Gastroesophageal sphincter (tissue), 3 donors: ENCODE measurements at regions not wholly inside any gene's neighbourhood (a gene's known extent, or its start where the extent isn't known, plus 50 kb on each side); places are given as distances from the start of the nearest gene placed in this dataset.

Experiments used
- EP300 ChIP-seq: sonication (generic); formaldehyde crosslinking; IDR thresholded peaks from one replicate; pipeline ENCODE4 v1.6.1; 2017; ENCODE audit warnings: antibody characterized with exemption, mild to moderate bottlenecking
- POLR2A ChIP-seq, 2 donors: fragments of 450-650 bp; IDR thresholded peaks; one replicate each; pipeline ENCODE4 v1.6.1; 2017; ENCODE audit warnings: antibody characterized with exemption in 2 of 2, mild to moderate bottlenecking in 2 of 2, moderate library complexity in 1 of 2
- POLR2AphosphoS5 ChIP-seq: sonication (generic); formaldehyde crosslinking; IDR thresholded peaks from one replicate; pipeline ENCODE4 v1.6.1; 2017; ENCODE audit warnings: antibody characterized with exemption
- TF ChIP-seq, protein P1 (sequence below), 4 experiments: fragments of 200-600 bp in 2 of 4; fragments of 450-650 bp in 2 of 4; sonication (generic) in 1 of 4; IDR thresholded peaks; one replicate each; pipeline ENCODE4 v1.5.1; 2017 to 2019; ENCODE audit warnings: antibody characterized with exemption in 4 of 4, mild to moderate bottlenecking in 2 of 4, moderate library complexity in 2 of 4

DNA sequence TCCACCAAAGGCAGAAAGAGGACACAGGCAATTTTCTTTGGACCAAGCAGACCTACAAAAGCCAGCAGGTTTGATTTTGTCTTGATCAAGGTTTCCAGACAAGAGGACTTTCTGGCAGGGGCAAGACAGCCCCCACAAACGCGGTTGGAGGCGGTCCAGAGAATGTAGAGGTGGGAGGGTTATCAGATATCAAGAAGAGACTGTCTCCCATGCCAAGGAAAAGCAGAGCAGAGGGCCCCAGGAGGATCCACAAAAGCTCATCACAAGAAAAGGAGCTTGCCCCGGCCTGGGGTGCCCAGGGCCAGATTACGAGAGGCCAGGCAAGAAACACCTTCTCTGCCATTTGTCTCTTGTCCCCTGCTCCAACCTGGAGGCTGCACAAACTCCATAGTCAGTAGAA, 538.9 kb downstream of the BNC2 start:
- TF ChIP-seq, protein P1, sequence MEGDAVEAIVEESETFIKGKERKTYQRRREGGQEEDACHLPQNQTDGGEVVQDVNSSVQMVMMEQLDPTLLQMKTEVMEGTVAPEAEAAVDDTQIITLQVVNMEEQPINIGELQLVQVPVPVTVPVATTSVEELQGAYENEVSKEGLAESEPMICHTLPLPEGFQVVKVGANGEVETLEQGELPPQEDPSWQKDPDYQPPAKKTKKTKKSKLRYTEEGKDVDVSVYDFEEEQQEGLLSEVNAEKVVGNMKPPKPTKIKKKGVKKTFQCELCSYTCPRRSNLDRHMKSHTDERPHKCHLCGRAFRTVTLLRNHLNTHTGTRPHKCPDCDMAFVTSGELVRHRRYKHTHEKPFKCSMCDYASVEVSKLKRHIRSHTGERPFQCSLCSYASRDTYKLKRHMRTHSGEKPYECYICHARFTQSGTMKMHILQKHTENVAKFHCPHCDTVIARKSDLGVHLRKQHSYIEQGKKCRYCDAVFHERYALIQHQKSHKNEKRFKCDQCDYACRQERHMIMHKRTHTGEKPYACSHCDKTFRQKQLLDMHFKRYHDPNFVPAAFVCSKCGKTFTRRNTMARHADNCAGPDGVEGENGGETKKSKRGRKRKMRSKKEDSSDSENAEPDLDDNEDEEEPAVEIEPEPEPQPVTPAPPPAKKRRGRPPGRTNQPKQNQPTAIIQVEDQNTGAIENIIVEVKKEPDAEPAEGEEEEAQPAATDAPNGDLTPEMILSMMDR (IDR thresholded peaks at IDR 0.05): no peak
- no peak for TF ChIP-seq POLR2AphosphoS5
- no peak for TF ChIP-seq POLR2A (IDR thresholded peaks at IDR 0.05)
- TF ChIP-seq EP300: no peak
